DND-41 (cell line): ENCODE measurements at regions not wholly inside any gene's neighbourhood (a gene's known extent, or its start where the extent isn't known, plus 50 kb on each side); places are given as distances from the start of the nearest gene placed in this dataset.

Experiments
- ATAC-seq: fragments of 200-7000 bp; cut with Tn5 transposase; 3 replicates; pipeline ENCODE4 v1.9.1; 2021; ENCODE audit warnings: low read depth; ENCODE audit not compliant: insufficient read depth
- DNase-seq: peaks from one replicate; pipeline ENCODE4 v3.0.0-alpha.2; 2020
- H2AFZ ChIP-seq: 2 replicates; pipeline ENCODE4 v1.6.0; 2012; ENCODE audit warnings: low read depth, low read length
- H3K27ac ChIP-seq: 2 replicates; pipeline ENCODE4 v1.5.1; 2012; ENCODE audit warnings: low read length, inconsistent platforms
- H3K27me3 ChIP-seq: fragments of 200-600 bp; sonication (generic); 2 replicates; pipeline ENCODE4 v1.6.0; 2012; ENCODE audit warnings: low read length, mild to moderate bottlenecking, inconsistent platforms; ENCODE audit not compliant: insufficient read depth, poor library complexity
- H3K36me3 ChIP-seq: 2 replicates; pipeline ENCODE4 v1.5.1; 2012; ENCODE audit warnings: low read length, inconsistent platforms; ENCODE audit not compliant: insufficient read depth
- H3K4me1 ChIP-seq: 2 replicates; pipeline ENCODE4 v1.5.1; 2012; ENCODE audit warnings: mild to moderate bottlenecking, low read length; ENCODE audit not compliant: insufficient read depth
- H3K4me2 ChIP-seq: 2 replicates; pipeline ENCODE4 v1.6.0; 2012; ENCODE audit warnings: mild to moderate bottlenecking, moderate library complexity, low read length, inconsistent platforms; ENCODE audit not compliant: insufficient read depth
- H3K4me3 ChIP-seq, 2 experiments: fragments of 200-600 bp in 1 of 2; shearing (Covaris generic) in 1 of 2; 2 replicates each; pipeline ENCODE4 v1.5.1; 2012 to 2016; ENCODE audit warnings: inconsistent platforms in 2 of 2, low read length in 2 of 2, mild to moderate bottlenecking in 2 of 2, low read depth in 1 of 2, moderate library complexity in 1 of 2
- H3K79me2 ChIP-seq: 2 replicates; pipeline ENCODE4 v1.6.0; 2012; ENCODE audit warnings: low read length, inconsistent platforms; ENCODE audit not compliant: insufficient read depth
- H3K9ac ChIP-seq: 2 replicates; pipeline ENCODE4 v1.6.0; 2012; ENCODE audit warnings: low read depth, mild to moderate bottlenecking, inconsistent platforms, low read length, moderate library complexity
- H3K9me3 ChIP-seq: 2 replicates; pipeline ENCODE4 v1.5.1; 2012; ENCODE audit warnings: low read length, moderate library complexity, mild to moderate bottlenecking, inconsistent platforms; ENCODE audit not compliant: insufficient read depth, severe bottlenecking
- H4K20me1 ChIP-seq: 2 replicates; pipeline ENCODE4 v1.6.0; 2012; ENCODE audit warnings: low read length; ENCODE audit not compliant: insufficient read depth
- EZH2 ChIP-seq: IDR thresholded peaks from 3 replicates; pipeline ENCODE4 v1.6.1; 2012; ENCODE audit warnings: borderline replicate concordance, low read depth, mild to moderate bottlenecking, moderate library complexity, low read length, inconsistent platforms; ENCODE audit not compliant: severe bottlenecking
- TF ChIP-seq, protein P1 (sequence below): IDR thresholded peaks from 2 replicates; pipeline ENCODE4 v1.5.1; 2012; ENCODE audit warnings: borderline replicate concordance, low read length, moderate library complexity, mild to moderate bottlenecking; ENCODE audit not compliant: poor library complexity, severe bottlenecking; ENCODE audit errors: extremely low read depth

DNA sequence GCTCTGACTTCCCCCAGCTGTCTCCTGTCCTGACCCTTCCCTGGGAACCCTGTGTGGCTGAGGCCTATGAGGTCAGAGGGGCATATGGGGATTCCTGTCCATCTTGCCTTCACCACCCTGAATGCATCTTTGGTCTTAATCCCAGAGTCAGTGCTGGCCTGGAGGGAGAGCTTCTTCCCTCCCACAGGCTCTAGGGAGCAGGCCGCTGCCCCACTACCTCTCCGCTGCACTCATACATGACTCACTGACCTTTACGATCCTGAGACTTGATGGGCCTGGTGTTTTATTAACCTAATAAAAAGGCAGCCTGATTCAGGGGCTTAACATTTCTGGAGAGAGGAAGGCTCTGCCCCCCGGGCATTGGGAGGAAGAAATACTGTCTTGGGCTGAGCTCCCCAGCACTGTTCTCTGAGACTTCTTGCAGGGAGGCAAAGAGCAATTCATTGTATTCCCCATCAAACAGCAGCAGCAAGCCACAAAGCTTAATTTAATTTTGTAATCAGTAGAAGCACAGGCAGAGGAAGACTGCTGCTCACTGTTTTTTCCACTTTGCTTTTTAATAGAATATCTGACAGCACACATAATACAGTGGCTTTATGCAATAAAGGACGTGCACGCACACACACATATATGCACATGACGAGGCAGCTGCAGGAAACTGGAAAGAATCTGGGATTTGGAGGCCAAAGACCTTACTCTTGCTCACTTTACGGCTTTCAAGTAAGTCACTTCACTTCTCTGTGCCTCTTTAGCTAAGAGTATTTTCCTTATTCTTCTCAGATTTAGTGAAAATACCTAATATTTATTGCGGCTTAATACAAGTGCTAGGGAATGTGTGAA is 89.2 kb upstream of the GRIK3 start:
- H2AFZ ChIP-seq: no peak overlapping the region
- H3K4me2 ChIP-seq: no peak overlapping the region
- H3K4me3 ChIP-seq: no peak overlapping the region
- H3K36me3 ChIP-seq: no peaks in the 10 kb centered on the region
- H3K9me3 ChIP-seq: no peaks in the 10 kb centered on the region
- H4K20me1 ChIP-seq: no peaks in the 10 kb centered on the region
- no peaks in the 10 kb centered on the region for H3K27me3 ChIP-seq
- no peak for ATAC-seq
- no peak overlapping the region for H3K27ac ChIP-seq
- no peaks in the 10 kb centered on the region for H3K79me2 ChIP-seq
- no peak overlapping the region for H3K9ac ChIP-seq
- no peak for DNase-seq
- TF ChIP-seq, protein P1, sequence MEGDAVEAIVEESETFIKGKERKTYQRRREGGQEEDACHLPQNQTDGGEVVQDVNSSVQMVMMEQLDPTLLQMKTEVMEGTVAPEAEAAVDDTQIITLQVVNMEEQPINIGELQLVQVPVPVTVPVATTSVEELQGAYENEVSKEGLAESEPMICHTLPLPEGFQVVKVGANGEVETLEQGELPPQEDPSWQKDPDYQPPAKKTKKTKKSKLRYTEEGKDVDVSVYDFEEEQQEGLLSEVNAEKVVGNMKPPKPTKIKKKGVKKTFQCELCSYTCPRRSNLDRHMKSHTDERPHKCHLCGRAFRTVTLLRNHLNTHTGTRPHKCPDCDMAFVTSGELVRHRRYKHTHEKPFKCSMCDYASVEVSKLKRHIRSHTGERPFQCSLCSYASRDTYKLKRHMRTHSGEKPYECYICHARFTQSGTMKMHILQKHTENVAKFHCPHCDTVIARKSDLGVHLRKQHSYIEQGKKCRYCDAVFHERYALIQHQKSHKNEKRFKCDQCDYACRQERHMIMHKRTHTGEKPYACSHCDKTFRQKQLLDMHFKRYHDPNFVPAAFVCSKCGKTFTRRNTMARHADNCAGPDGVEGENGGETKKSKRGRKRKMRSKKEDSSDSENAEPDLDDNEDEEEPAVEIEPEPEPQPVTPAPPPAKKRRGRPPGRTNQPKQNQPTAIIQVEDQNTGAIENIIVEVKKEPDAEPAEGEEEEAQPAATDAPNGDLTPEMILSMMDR: no peak
- no peak for TF ChIP-seq EZH2
- H3K4me1 ChIP-seq: no peaks in the 10 kb centered on the region

DNA sequence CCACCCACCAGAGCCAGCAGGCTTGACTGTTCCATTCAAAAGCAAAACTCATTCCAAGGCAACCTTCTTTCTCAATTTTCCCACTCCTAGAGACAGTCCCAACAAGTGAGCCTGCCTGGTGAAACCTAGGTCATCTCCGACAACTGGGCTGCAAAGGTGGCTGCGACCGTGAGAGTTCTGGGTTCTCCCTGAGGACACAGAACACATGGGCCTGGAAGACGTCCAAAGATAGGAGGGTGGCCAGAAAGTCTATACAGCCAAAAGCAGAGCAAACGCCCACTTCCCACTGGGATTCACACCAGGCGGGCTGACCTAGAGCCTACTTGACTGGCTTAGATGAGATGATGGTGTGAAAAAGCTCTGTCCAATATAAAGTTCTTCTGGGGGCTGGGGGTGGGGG is 90.2 kb upstream of the GRIK3 start:
- Histone ChIP-seq H2AFZ (no peak overlapping the region), H3K79me2 (no peaks in the 10 kb centered on the region), H3K27me3 (no peaks in the 10 kb centered on the region), H3K4me2 (no peak overlapping the region), H3K9me3 (no peaks in the 10 kb centered on the region), H3K9ac (no peak overlapping the region), H3K36me3 (no peaks in the 10 kb centered on the region), H4K20me1 (no peaks in the 10 kb centered on the region), H3K4me3 (no peak overlapping the region), H3K27ac (no peak overlapping the region), H3K4me1 (no peaks in the 10 kb centered on the region)
- no peak for ATAC-seq
- no peak for DNase-seq
- no peak for TF ChIP-seq EZH2
- TF ChIP-seq, protein P1: no peak

DNA sequence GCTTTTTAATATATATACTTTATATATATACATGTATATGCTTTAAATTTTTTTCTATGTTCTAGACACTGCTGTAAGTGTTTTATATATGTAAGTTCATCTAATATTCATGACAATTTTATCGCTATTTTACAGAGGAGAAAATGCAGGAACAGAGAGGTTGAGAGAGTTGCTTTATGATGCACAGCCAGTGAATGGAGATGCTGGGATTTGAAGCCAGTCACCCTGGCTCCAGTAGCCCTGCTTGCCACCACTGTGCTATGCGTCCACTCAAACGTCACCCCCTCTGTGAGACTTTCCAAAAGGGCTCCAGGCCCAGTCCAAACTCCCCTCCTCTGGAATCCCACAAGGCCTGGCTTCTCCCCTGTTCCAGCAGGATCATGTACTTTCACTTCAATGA is 91.0 kb upstream of the GRIK3 start:
- H3K4me1 ChIP-seq: no peaks in the 10 kb centered on the region
- H3K4me2 ChIP-seq: no peak overlapping the region
- no peak overlapping the region for H3K27ac ChIP-seq
- no peaks in the 10 kb centered on the region for H3K27me3 ChIP-seq
- DNase-seq (no peak), ATAC-seq (no peak)
- no peaks in the 10 kb centered on the region for H3K9me3 ChIP-seq
- no peaks in the 10 kb centered on the region for H4K20me1 ChIP-seq
- H3K9ac ChIP-seq: no peak overlapping the region
- TF ChIP-seq, protein P1: no peak
- no peak for TF ChIP-seq EZH2
- H3K79me2 ChIP-seq: no peaks in the 10 kb centered on the region
- H3K36me3 ChIP-seq: no peaks in the 10 kb centered on the region
- no peak overlapping the region for H3K4me3 ChIP-seq
- H2AFZ ChIP-seq: no peak overlapping the region
